ENCODE measurements at regions not wholly inside any gene's neighbourhood (a gene's known extent, or its start where the extent isn't known, plus 50 kb on each side); places are given as distances from the start of the nearest gene placed in this dataset.

DNA sequence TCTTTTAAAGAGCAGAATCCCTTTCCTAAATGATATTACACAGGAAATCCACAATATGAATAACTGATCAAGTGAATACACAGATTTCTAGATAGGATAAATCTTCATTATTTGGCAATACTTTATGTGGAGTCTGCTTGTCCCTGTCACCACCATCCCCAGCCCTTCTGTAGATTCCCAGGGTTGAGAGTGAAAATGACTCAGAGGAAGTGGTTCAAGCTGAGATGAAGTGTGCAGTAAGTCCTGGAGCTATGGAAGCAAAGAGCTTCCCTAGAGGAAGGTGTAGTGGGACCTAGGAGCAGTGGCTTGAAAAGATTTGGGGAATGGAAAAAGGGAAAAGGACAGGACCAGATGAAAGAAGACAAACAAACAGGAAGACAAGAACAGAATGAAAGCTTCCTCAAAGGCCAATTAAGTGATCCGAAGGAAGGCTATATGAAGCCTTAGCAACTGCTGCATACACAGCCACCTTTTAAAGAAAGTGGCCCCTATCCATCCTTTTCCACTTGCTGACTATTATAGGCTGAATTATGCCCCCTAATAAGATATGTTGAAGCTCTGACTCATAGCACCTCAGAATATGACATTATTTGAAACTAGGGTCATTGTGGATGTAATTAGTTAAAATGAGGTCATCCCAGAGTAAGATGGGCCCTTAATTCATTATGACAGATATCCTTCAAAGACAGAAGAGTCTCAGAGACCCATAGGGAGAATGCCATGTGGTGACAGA is 96.5 kb upstream of the CAMK1G start:
- Histone ChIP-seq H3K4me3 (no peak overlapping the region), H3K4me1 (no peaks in the 10 kb centered on the region), H3K27me3 (no peaks in the 10 kb centered on the region), H3K9me3 (no peaks in the 10 kb centered on the region), H3K36me3 (no peaks in the 10 kb centered on the region), H3K27ac (no peak overlapping the region)
- intact Hi-C loops (cut with DNase I), result no loop called here
- TF ChIP-seq EP300 (IDR thresholded peaks at IDR 0.05) (no peak), POLR2AphosphoS5 (IDR thresholded peaks at IDR 0.05) (no peak), POLR2A (IDR thresholded peaks at IDR 0.05) (no peak)
- TF ChIP-seq, protein P1, sequence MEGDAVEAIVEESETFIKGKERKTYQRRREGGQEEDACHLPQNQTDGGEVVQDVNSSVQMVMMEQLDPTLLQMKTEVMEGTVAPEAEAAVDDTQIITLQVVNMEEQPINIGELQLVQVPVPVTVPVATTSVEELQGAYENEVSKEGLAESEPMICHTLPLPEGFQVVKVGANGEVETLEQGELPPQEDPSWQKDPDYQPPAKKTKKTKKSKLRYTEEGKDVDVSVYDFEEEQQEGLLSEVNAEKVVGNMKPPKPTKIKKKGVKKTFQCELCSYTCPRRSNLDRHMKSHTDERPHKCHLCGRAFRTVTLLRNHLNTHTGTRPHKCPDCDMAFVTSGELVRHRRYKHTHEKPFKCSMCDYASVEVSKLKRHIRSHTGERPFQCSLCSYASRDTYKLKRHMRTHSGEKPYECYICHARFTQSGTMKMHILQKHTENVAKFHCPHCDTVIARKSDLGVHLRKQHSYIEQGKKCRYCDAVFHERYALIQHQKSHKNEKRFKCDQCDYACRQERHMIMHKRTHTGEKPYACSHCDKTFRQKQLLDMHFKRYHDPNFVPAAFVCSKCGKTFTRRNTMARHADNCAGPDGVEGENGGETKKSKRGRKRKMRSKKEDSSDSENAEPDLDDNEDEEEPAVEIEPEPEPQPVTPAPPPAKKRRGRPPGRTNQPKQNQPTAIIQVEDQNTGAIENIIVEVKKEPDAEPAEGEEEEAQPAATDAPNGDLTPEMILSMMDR (IDR thresholded peaks at IDR 0.05), result no peak
- 91 to 93% methylated on average over 1 of the region's 1 CpG for WGBS, 2 donors
- no peak for DNase-seq

DNA sequence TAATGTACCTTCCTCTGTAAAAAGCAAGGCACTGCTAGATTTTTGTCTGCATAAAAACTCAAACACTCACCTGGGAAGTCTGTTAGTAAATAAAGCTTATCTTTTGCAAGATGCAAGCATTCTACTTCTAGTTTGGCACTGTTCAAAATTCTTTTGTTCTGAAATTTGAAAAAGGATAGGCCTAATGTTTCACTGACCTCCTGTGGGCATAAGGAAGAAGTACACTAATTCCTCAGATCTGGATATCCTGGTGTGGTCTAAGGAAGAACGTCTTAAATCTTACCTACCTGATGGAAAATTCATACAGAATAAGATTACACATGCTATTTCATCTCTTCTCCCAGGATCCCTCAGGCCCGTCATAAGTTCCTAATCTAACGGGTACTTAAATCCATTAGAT is 93.5 kb upstream of the CAMK1G start:
- Histone ChIP-seq H3K4me3 (no peak overlapping the region), H3K27me3 (no peaks in the 10 kb centered on the region), H3K27ac (no peak overlapping the region), H3K9me3 (no peaks in the 10 kb centered on the region), H3K4me1 (no peaks in the 10 kb centered on the region), H3K36me3 (no peaks in the 10 kb centered on the region)
- no peak for DNase-seq
- TF ChIP-seq, protein P1 (IDR thresholded peaks at IDR 0.05), result no peak
- TF ChIP-seq EP300 (IDR thresholded peaks at IDR 0.05) (no peak), POLR2A (IDR thresholded peaks at IDR 0.05) (no peak), POLR2AphosphoS5 (IDR thresholded peaks at IDR 0.05) (no peak)
- intact Hi-C loops (cut with DNase I), result no loop called here
- WGBS, 2 donors, result 75 to 76% methylated on average over 3 of the region's 3 CpGs

GRCh38 chr1:209491031-209491430 is 92.5 kb upstream of the CAMK1G start:
- no peaks in the 10 kb centered on the region for H3K4me1 ChIP-seq
- TF ChIP-seq EP300 (IDR thresholded peaks at IDR 0.05) (no peak), POLR2AphosphoS5 (IDR thresholded peaks at IDR 0.05) (no peak), POLR2A (IDR thresholded peaks at IDR 0.05) (no peak)
- TF ChIP-seq, protein P1 (IDR thresholded peaks at IDR 0.05), result no peak
- H3K27ac ChIP-seq, result no peak overlapping the region
- H3K4me3 ChIP-seq, result no peak overlapping the region
- 84 to 89% methylated on average over 2 of the region's 2 CpGs for WGBS, 2 donors
- intact Hi-C loops (cut with DNase I), result no loop called here
- peaks cover 0 to 3% (median 0%) of the 10 kb centered on the region in 4 donors for H3K9me3 ChIP-seq
- no peak for DNase-seq
- H3K36me3 ChIP-seq, result no peaks in the 10 kb centered on the region
- H3K27me3 ChIP-seq, result no peaks in the 10 kb centered on the region

- no peak for TF ChIP-seq EP300 (IDR thresholded peaks at IDR 0.05)
- no peak for TF ChIP-seq POLR2A (IDR thresholded peaks at IDR 0.05)
- TF ChIP-seq, protein P1 (IDR thresholded peaks at IDR 0.05), result no peak
- TF ChIP-seq POLR2AphosphoS5 (IDR thresholded peaks at IDR 0.05), result no peak
- Histone ChIP-seq H3K27me3 (no peaks in the 10 kb centered on the region), H3K27ac (no peak overlapping the region), H3K4me1 (no peaks in the 10 kb centered on the region), H3K9me3 (peaks cover 0 to 3% (median 2%) of the 10 kb centered on the region in 4 donors), H3K36me3 (no peaks in the 10 kb centered on the region), H3K4me3 (no peak overlapping the region)
- DNase-seq, result no peak
- intact Hi-C loops (cut with DNase I), result no loop called here
- 77 to 82% methylated on average over 1 of the region's 1 CpG for WGBS, 2 donors
These were observed 92.0 kb upstream of the CAMK1G start for GRCh38 chr1:209491496-209491895.

GRCh38 chr1:209491897-209492296 is 91.6 kb upstream of the CAMK1G start:
- 75 to 87% methylated on average over 4 of the region's 4 CpGs for WGBS, 2 donors
- no peak overlapping the region for H3K4me3 ChIP-seq
- peaks cover 0 to 3% (median 2%) of the 10 kb centered on the region in 4 donors for H3K9me3 ChIP-seq
- H3K36me3 ChIP-seq, result no peaks in the 10 kb centered on the region
- intact Hi-C loops (cut with DNase I), result no loop called here
- TF ChIP-seq, protein P1 (IDR thresholded peaks at IDR 0.05), result no peak
- no peak for TF ChIP-seq POLR2A (IDR thresholded peaks at IDR 0.05)
- no peak for TF ChIP-seq POLR2AphosphoS5 (IDR thresholded peaks at IDR 0.05)
- no peak for TF ChIP-seq EP300 (IDR thresholded peaks at IDR 0.05)
- no peaks in the 10 kb centered on the region for H3K4me1 ChIP-seq
- no peaks in the 10 kb centered on the region for H3K27me3 ChIP-seq
- DNase-seq, result no peak
- no peak overlapping the region for H3K27ac ChIP-seq

Data from sigmoid colon (tissue), 6 donors.